ENCODE measurements at regions not wholly inside any gene's neighbourhood (a gene's known extent, or its start where the extent isn't known, plus 50 kb on each side); places are given as distances from the start of the nearest gene placed in this dataset.

DNA sequence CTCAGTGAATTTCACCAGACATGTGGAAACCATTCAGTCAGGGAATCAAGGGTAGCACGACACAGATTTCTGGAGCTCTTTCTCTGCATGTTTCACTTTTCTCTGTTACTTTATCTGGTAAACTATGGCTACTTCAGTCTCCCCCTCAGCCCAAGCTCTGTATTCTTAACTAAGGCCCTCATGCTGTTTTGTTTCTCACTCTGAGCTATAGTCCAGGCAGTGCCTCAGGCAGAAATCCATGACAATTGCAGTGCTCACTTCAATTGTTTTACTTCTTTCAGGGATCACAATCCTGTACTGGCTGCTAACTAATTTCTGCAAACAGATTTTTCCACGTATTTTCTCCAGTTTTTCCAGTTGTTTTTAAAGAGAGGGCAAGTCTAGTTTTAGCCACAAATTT lies 1599.9 kb upstream of the LRRTM3 start:
- H2BK5ac ChIP-seq (ENCODE audit: low read depth, low read length, poor library complexity, severe bottlenecking): no peak overlapping the region
- H3K23ac ChIP-seq (ENCODE audit: low read length in 2 of 2): no peak overlapping the region
- H3K9me3 ChIP-seq (ENCODE audit: control insufficient read depth, low read length): no peaks in the 10 kb centered on the region
- no peaks in the 10 kb centered on the region for H3K27me3 ChIP-seq (ENCODE audit: control insufficient read depth in 1 of 2, insufficient read depth in 1 of 2, low read length in 2 of 2)
- H3K36me3 ChIP-seq (ENCODE audit: control insufficient read depth in 1 of 2, insufficient read depth in 2 of 2, low read depth in 1 of 2, low read length in 2 of 2): no peaks in the 10 kb centered on the region
- no peak overlapping the region for H2BK12ac ChIP-seq (ENCODE audit: low read length in 2 of 2)
- no peak overlapping the region for H3K4me3 ChIP-seq (ENCODE audit: insufficient read depth in 1 of 2, low read depth in 1 of 2, low read length in 2 of 2)
- H3K9ac ChIP-seq (ENCODE audit: low read length): no peak overlapping the region
- no peak overlapping the region for H2BK15ac ChIP-seq (ENCODE audit: low read depth, poor library complexity, severe bottlenecking)
- H2AK5ac ChIP-seq (ENCODE audit: low read length, severe bottlenecking): no peak overlapping the region
- H2AFZ ChIP-seq (ENCODE audit: low read depth, low read length): no peak overlapping the region
- H2BK120ac ChIP-seq (ENCODE audit: low read depth, low read length): no peak overlapping the region
- H4K91ac ChIP-seq (ENCODE audit: low read length): no peak overlapping the region
- no peaks in the 10 kb centered on the region for H3K4me1 ChIP-seq (ENCODE audit: control insufficient read depth, insufficient read depth, low read depth, low read length)
- H3K14ac ChIP-seq (ENCODE audit: low read length in 2 of 2): no peak overlapping the region
- DNase-seq: no peak
- H3K27ac ChIP-seq (ENCODE audit: low read length, poor library complexity, severe bottlenecking): no peak overlapping the region
- H3K18ac ChIP-seq (ENCODE audit: low read depth in 1 of 2, low read length in 2 of 2): no peak overlapping the region
- H4K8ac ChIP-seq (ENCODE audit: low read length): no peak overlapping the region
- H3K4me2 ChIP-seq (ENCODE audit: low read length, poor library complexity, severe bottlenecking): no peak overlapping the region
- H3K4ac ChIP-seq (ENCODE audit: low read depth in 1 of 2, low read length in 2 of 2): no peak overlapping the region
- WGBS: 68% methylated on average over 1 of the region's 2 CpGs
- H3K79me1 ChIP-seq (replicated peaks; ENCODE audit: low read length, poor library complexity, severe bottlenecking): no peaks in the 10 kb centered on the region

DNA sequence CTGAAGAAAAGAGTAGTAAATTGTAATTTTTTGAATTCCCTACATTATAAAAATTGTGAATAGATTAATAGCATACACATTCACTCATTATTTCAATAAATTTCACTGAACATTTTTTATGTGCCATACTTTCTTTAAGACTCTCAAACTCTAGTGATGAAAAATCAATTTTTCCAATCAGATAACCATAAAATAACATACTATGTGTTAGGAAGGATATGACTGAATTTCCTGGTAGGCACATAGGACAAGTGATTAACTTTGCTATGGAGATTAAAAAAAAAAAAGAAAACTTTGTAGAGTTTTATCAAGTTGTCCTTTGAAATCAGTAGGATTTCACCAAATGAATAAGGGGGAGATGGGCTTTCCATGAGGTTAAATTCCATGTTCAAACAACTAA lies 1597.3 kb upstream of the LRRTM3 start:
- Histone ChIP-seq H2BK120ac (ENCODE audit: low read depth, low read length) (no peak overlapping the region), H3K79me1 (replicated peaks; ENCODE audit: low read length, poor library complexity, severe bottlenecking) (no peaks in the 10 kb centered on the region), H2AK5ac (ENCODE audit: low read length, severe bottlenecking) (no peak overlapping the region), H3K27ac (ENCODE audit: low read length, poor library complexity, severe bottlenecking) (no peak overlapping the region), H3K27me3 (ENCODE audit: control insufficient read depth in 1 of 2, insufficient read depth in 1 of 2, low read length in 2 of 2) (no peaks in the 10 kb centered on the region), H3K14ac (ENCODE audit: low read length in 2 of 2) (no peak overlapping the region), H4K8ac (ENCODE audit: low read length) (no peak overlapping the region), H2BK5ac (ENCODE audit: low read depth, low read length, poor library complexity, severe bottlenecking) (no peak overlapping the region), H2BK15ac (ENCODE audit: low read depth, poor library complexity, severe bottlenecking) (no peak overlapping the region), H3K23ac (ENCODE audit: low read length in 2 of 2) (no peak overlapping the region), H3K4me2 (ENCODE audit: low read length, poor library complexity, severe bottlenecking) (no peak overlapping the region), H3K18ac (ENCODE audit: low read depth in 1 of 2, low read length in 2 of 2) (no peak overlapping the region), H4K91ac (ENCODE audit: low read length) (no peak overlapping the region), H3K4me1 (ENCODE audit: control insufficient read depth, insufficient read depth, low read depth, low read length) (no peaks in the 10 kb centered on the region), H3K4me3 (ENCODE audit: insufficient read depth in 1 of 2, low read depth in 1 of 2, low read length in 2 of 2) (no peak overlapping the region), H3K4ac (ENCODE audit: low read depth in 1 of 2, low read length in 2 of 2) (no peak overlapping the region), H2AFZ (ENCODE audit: low read depth, low read length) (no peak overlapping the region), H2BK12ac (ENCODE audit: low read length in 2 of 2) (no peak overlapping the region), H3K9me3 (ENCODE audit: control insufficient read depth, low read length) (no peaks in the 10 kb centered on the region), H3K36me3 (ENCODE audit: control insufficient read depth in 1 of 2, insufficient read depth in 2 of 2, low read depth in 1 of 2, low read length in 2 of 2) (no peaks in the 10 kb centered on the region), H3K9ac (ENCODE audit: low read length) (no peak overlapping the region)
- no peak for DNase-seq

- H2BK12ac ChIP-seq (ENCODE audit: low read length in 2 of 2): no peak overlapping the region
- no peaks in the 10 kb centered on the region for H3K4me1 ChIP-seq (ENCODE audit: control insufficient read depth, insufficient read depth, low read depth, low read length)
- H3K4ac ChIP-seq (ENCODE audit: low read depth in 1 of 2, low read length in 2 of 2): no peak overlapping the region
- no CpG with 5 or more reads among the region's 2 CpGs for WGBS
- no peak overlapping the region for H3K9ac ChIP-seq (ENCODE audit: low read length)
- H3K4me2 ChIP-seq (ENCODE audit: low read length, poor library complexity, severe bottlenecking): no peak overlapping the region
- no peak overlapping the region for H4K8ac ChIP-seq (ENCODE audit: low read length)
- H3K27ac ChIP-seq (ENCODE audit: low read length, poor library complexity, severe bottlenecking): no peak overlapping the region
- no peaks in the 10 kb centered on the region for H3K27me3 ChIP-seq (ENCODE audit: control insufficient read depth in 1 of 2, insufficient read depth in 1 of 2, low read length in 2 of 2)
- H2BK120ac ChIP-seq (ENCODE audit: low read depth, low read length): no peak overlapping the region
- H3K4me3 ChIP-seq (ENCODE audit: insufficient read depth in 1 of 2, low read depth in 1 of 2, low read length in 2 of 2): no peak overlapping the region
- H3K9me3 ChIP-seq (ENCODE audit: control insufficient read depth, low read length): no peaks in the 10 kb centered on the region
- H3K36me3 ChIP-seq (ENCODE audit: control insufficient read depth in 1 of 2, insufficient read depth in 2 of 2, low read depth in 1 of 2, low read length in 2 of 2): no peaks in the 10 kb centered on the region
- no peak overlapping the region for H3K14ac ChIP-seq (ENCODE audit: low read length in 2 of 2)
- no peak for DNase-seq
- no peak overlapping the region for H2BK15ac ChIP-seq (ENCODE audit: low read depth, poor library complexity, severe bottlenecking)
- no peak overlapping the region for H4K91ac ChIP-seq (ENCODE audit: low read length)
- no peak overlapping the region for H2AK5ac ChIP-seq (ENCODE audit: low read length, severe bottlenecking)
- no peak overlapping the region for H2BK5ac ChIP-seq (ENCODE audit: low read depth, low read length, poor library complexity, severe bottlenecking)
- H3K18ac ChIP-seq (ENCODE audit: low read depth in 1 of 2, low read length in 2 of 2): no peak overlapping the region
- no peak overlapping the region for H3K23ac ChIP-seq (ENCODE audit: low read length in 2 of 2)
- H3K79me1 ChIP-seq (replicated peaks; ENCODE audit: low read length, poor library complexity, severe bottlenecking): no peaks in the 10 kb centered on the region
- H2AFZ ChIP-seq (ENCODE audit: low read depth, low read length): no peak overlapping the region
Measured at GRCh38 chr10:65335311-65335710, 1590.5 kb upstream of the LRRTM3 start.

DNA sequence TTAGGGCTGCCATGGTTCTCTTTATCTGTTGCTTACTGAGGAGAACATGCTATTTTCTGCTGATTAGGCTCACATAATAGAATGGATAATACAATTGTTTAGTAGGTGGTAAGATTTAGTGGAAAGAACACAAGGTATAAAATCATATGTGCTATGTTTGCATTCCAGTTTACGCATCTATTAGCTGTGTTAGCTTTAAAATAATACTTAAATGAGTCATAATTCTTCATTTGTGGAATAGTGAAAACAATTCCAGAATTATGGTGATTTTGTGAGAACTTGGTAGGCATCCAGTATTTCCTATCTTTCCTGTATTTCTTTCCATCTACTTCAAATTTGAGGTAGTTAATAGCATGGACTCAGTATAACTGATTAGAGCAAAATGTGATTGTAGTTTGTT lies 1585.5 kb upstream of the LRRTM3 start:
- DNase-seq: no peak
- Histone ChIP-seq H3K4me1 (ENCODE audit: control insufficient read depth, insufficient read depth, low read depth, low read length) (peaks cover 1% of the 10 kb centered on the region), H3K4me2 (ENCODE audit: low read length, poor library complexity, severe bottlenecking) (no peak overlapping the region), H3K4me3 (ENCODE audit: insufficient read depth in 1 of 2, low read depth in 1 of 2, low read length in 2 of 2) (no peak overlapping the region), H2BK15ac (ENCODE audit: low read depth, poor library complexity, severe bottlenecking) (no peak overlapping the region), H3K36me3 (ENCODE audit: control insufficient read depth in 1 of 2, insufficient read depth in 2 of 2, low read depth in 1 of 2, low read length in 2 of 2) (no peaks in the 10 kb centered on the region), H3K23ac (ENCODE audit: low read length in 2 of 2) (no peak overlapping the region), H2AK5ac (ENCODE audit: low read length, severe bottlenecking) (no peak overlapping the region), H2BK5ac (ENCODE audit: low read depth, low read length, poor library complexity, severe bottlenecking) (no peak overlapping the region), H2BK12ac (ENCODE audit: low read length in 2 of 2) (no peak overlapping the region), H3K14ac (ENCODE audit: low read length in 2 of 2) (no peak overlapping the region), H2BK120ac (ENCODE audit: low read depth, low read length) (no peak overlapping the region), H3K9ac (ENCODE audit: low read length) (no peak overlapping the region), H2AFZ (ENCODE audit: low read depth, low read length) (no peak overlapping the region), H3K9me3 (ENCODE audit: control insufficient read depth, low read length) (no peaks in the 10 kb centered on the region), H4K91ac (ENCODE audit: low read length) (no peak overlapping the region), H3K27me3 (ENCODE audit: control insufficient read depth in 1 of 2, insufficient read depth in 1 of 2, low read length in 2 of 2) (no peaks in the 10 kb centered on the region), H3K27ac (ENCODE audit: low read length, poor library complexity, severe bottlenecking) (no peak overlapping the region), H3K79me1 (replicated peaks; ENCODE audit: low read length, poor library complexity, severe bottlenecking) (no peaks in the 10 kb centered on the region), H3K18ac (ENCODE audit: low read depth in 1 of 2, low read length in 2 of 2) (no peak overlapping the region), H4K8ac (ENCODE audit: low read length) (no peak overlapping the region), H3K4ac (ENCODE audit: low read depth in 1 of 2, low read length in 2 of 2) (no peak overlapping the region)
- WGBS: no CpG with 5 or more reads among the region's 1 CpG

Data from mesenchymal stem cell (in vitro differentiated cells and primary cell).